ENCODE measurements at regions not wholly inside any gene's neighbourhood (a gene's known extent, or its start where the extent isn't known, plus 50 kb on each side); places are given as distances from the start of the nearest gene placed in this dataset.

GRCh38 chr10:130458509-130458908, 322.3 kb downstream of the GLRX3 start:
- no peak for TF ChIP-seq POLR2A (IDR thresholded peaks at IDR 0.05)
- TF ChIP-seq CTCF (IDR thresholded peaks at IDR 0.05), result no peak

Measured in Peyer's patch (tissue), 4 donors.